Vagina (tissue), 2 donors: ENCODE measurements at regions not wholly inside any gene's neighbourhood (a gene's known extent, or its start where the extent isn't known, plus 50 kb on each side); places are given as distances from the start of the nearest gene placed in this dataset.

ENCODE experiments used
- DNase-seq, 2 donors: peaks; one replicate each; pipeline ENCODE4 v3.0.0-alpha.2; 2017; ENCODE audit errors: extremely low spot score in 2 of 2
- H3K27ac ChIP-seq: fragments of 200-600 bp; sonication (generic); one replicate; pipeline ENCODE4 v1.5.1; 2019
- H3K27me3 ChIP-seq: fragments of 200-600 bp; sonication (generic); one replicate; pipeline ENCODE4 v1.5.1; 2019
- H3K36me3 ChIP-seq, 2 donors: fragments of 200-600 bp; sonication (generic); one replicate each; pipeline ENCODE4 v1.5.1; 2017 to 2019
- H3K4me1 ChIP-seq: fragments of 200-600 bp; sonication (generic); one replicate; pipeline ENCODE4 v1.5.1; 2019
- H3K4me3 ChIP-seq, 2 donors: fragments of 200-600 bp; sonication (generic); 1 replicate in 1 of 2; 2 replicates in 1 of 2; pipeline ENCODE4 v1.5.1; 2016 to 2019
- H3K9me3 ChIP-seq: fragments of 200-600 bp; sonication (generic); one replicate; pipeline ENCODE4 v1.5.1; 2019
- POLR2A ChIP-seq, 2 donors: fragments of 450-650 bp; IDR thresholded peaks; one replicate each; pipeline ENCODE4 v1.6.1; 2017; ENCODE audit warnings: antibody characterized with exemption in 2 of 2, mild to moderate bottlenecking in 2 of 2, moderate library complexity in 2 of 2
- POLR2AphosphoS5 ChIP-seq, 2 donors: sonication (generic); formaldehyde crosslinking; IDR thresholded peaks; one replicate each; pipeline ENCODE4 v1.9.0; 2017; ENCODE audit warnings: antibody characterized with exemption in 2 of 2, mild to moderate bottlenecking in 2 of 2, low read depth in 1 of 2; ENCODE audit not compliant: insufficient read depth in 1 of 2
- intact Hi-C: fragments of 100-400 bp; cut with DNase I; formaldehyde crosslinking; loops from one replicate; pipeline ENCODE4 v1.15.1; 2023
- TF ChIP-seq, protein P1 (sequence below), 3 experiments: fragments of 450-650 bp in 2 of 3; fragments of 200-600 bp in 1 of 3; sonication (generic) in 1 of 3; IDR thresholded peaks; one replicate each; pipeline ENCODE4 v1.5.1; 2017 to 2019; ENCODE audit warnings: antibody characterized with exemption in 3 of 3, mild to moderate bottlenecking in 2 of 3, moderate library complexity in 2 of 3

DNA sequence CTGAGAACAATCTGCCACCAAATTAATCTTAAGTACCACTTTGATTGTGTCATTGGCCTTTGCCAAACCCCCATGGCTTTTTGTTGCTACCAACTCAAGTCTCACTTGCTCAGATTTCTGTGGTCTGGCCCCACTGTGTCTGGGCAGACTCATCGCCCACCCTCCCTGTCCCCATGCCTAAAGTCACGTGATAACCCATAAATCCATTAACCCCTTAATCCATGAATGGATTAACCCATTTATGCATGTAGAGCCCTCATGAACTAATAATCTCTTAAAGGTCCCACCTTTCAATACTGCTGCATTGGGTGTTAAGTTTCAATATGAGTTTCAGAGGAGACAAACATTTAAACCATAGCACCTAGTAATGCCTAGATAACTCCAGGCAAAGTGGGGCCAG, 78.5 kb upstream of the BLTP1 start:
- Histone ChIP-seq H3K27ac (no peak overlapping the region), H3K4me3 (no peak overlapping the region), H3K27me3 (no peaks in the 10 kb centered on the region), H3K4me1 (no peaks in the 10 kb centered on the region), H3K36me3 (no peaks in the 10 kb centered on the region), H3K9me3 (no peaks in the 10 kb centered on the region)
- DNase-seq = no peak
- intact Hi-C loops = no loop called here
- TF ChIP-seq POLR2A (IDR thresholded peaks at IDR 0.05) (no peak), POLR2AphosphoS5 (IDR thresholded peaks at IDR 0.05; ENCODE audit: insufficient read depth in 1 of 2, low read depth in 1 of 2) (no peak)
- TF ChIP-seq, protein P1, sequence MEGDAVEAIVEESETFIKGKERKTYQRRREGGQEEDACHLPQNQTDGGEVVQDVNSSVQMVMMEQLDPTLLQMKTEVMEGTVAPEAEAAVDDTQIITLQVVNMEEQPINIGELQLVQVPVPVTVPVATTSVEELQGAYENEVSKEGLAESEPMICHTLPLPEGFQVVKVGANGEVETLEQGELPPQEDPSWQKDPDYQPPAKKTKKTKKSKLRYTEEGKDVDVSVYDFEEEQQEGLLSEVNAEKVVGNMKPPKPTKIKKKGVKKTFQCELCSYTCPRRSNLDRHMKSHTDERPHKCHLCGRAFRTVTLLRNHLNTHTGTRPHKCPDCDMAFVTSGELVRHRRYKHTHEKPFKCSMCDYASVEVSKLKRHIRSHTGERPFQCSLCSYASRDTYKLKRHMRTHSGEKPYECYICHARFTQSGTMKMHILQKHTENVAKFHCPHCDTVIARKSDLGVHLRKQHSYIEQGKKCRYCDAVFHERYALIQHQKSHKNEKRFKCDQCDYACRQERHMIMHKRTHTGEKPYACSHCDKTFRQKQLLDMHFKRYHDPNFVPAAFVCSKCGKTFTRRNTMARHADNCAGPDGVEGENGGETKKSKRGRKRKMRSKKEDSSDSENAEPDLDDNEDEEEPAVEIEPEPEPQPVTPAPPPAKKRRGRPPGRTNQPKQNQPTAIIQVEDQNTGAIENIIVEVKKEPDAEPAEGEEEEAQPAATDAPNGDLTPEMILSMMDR (IDR thresholded peaks at IDR 0.05) = no peak

DNA sequence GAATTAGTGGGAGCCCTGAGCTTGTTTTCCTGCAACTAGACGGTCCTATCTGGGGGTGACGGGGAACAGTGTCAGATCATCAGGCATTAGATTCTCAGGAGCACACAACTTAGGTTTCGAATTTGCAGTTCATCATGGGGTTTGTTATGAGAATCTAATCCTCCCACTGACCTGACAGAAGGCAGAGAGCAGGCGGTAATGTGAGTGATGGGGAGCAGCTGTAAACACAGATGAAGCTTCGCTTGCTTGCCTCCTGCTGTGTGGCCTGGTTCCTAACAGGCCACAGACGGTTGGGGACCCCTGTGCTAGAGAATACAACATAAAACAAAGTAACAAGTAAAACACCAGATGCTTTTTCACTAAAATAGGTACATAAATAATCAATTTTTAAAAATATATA, 86.2 kb upstream of the BLTP1 start:
- intact Hi-C loops = no loop called here
- no peak for DNase-seq
- H3K36me3 ChIP-seq = no peaks in the 10 kb centered on the region
- no peak overlapping the region for H3K4me3 ChIP-seq
- H3K27me3 ChIP-seq = no peaks in the 10 kb centered on the region
- no peaks in the 10 kb centered on the region for H3K9me3 ChIP-seq
- no peak for TF ChIP-seq POLR2A (IDR thresholded peaks at IDR 0.05)
- no peak for TF ChIP-seq POLR2AphosphoS5 (IDR thresholded peaks at IDR 0.05; ENCODE audit: insufficient read depth in 1 of 2, low read depth in 1 of 2)
- TF ChIP-seq, protein P1 (IDR thresholded peaks at IDR 0.05) = no peak
- no peaks in the 10 kb centered on the region for H3K4me1 ChIP-seq
- no peak overlapping the region for H3K27ac ChIP-seq

DNA sequence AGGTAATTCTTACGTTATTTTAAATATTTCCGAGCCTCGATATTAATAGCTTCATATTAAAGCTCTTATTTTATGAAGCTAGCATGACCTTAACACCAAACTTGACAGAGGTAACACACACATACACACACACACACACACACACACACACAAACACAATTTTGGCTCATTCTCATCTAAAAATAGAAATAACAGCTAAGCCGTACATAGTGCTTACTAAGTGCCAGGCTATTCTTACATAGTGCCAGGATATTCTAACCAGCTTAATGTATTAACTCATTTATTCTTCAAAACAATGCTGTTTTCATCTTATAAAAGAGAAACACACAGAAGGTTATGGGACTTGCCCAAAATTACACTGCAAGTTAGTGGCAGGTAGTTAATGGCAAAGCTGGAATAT, 87.0 kb upstream of the BLTP1 start:
- intact Hi-C loops = no loop called here
- H3K27ac ChIP-seq = no peak overlapping the region
- no peaks in the 10 kb centered on the region for H3K4me1 ChIP-seq
- no peak overlapping the region for H3K4me3 ChIP-seq
- H3K27me3 ChIP-seq = no peaks in the 10 kb centered on the region
- H3K9me3 ChIP-seq = no peaks in the 10 kb centered on the region
- DNase-seq = no peak
- H3K36me3 ChIP-seq = no peaks in the 10 kb centered on the region
- TF ChIP-seq, protein P1 (IDR thresholded peaks at IDR 0.05) = no peak
- TF ChIP-seq POLR2AphosphoS5 (IDR thresholded peaks at IDR 0.05; ENCODE audit: insufficient read depth in 1 of 2, low read depth in 1 of 2) (no peak), POLR2A (IDR thresholded peaks at IDR 0.05) (no peak)

DNA sequence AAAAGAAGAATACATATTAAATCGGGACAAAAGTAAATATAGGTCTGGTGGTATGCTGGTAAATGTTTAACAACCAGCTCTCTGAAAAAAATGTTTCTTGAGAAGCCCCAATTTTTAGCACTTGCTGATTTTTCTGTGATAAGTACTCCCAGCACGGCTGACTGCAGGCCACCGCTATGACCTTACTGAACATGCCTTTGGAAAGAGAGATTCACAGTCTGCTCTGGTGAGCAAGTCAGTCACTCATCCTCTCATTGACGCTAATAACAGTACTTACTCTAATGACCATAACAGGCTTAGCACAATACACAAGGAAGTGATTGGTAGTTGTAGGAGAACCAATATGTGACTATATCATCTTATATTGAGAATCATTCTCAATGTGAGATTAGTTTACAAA, 98.9 kb upstream of the BLTP1 start:
- no peak overlapping the region for H3K27ac ChIP-seq
- no peak for DNase-seq
- no peaks in the 10 kb centered on the region for H3K36me3 ChIP-seq
- no peaks in the 10 kb centered on the region for H3K27me3 ChIP-seq
- TF ChIP-seq POLR2AphosphoS5 (IDR thresholded peaks at IDR 0.05; ENCODE audit: insufficient read depth in 1 of 2, low read depth in 1 of 2) (no peak), POLR2A (IDR thresholded peaks at IDR 0.05) (no peak)
- TF ChIP-seq, protein P1 (IDR thresholded peaks at IDR 0.05) = no peak
- no peak overlapping the region for H3K4me3 ChIP-seq
- H3K9me3 ChIP-seq = no peaks in the 10 kb centered on the region
- no peaks in the 10 kb centered on the region for H3K4me1 ChIP-seq
- intact Hi-C loops = no loop called here

DNA sequence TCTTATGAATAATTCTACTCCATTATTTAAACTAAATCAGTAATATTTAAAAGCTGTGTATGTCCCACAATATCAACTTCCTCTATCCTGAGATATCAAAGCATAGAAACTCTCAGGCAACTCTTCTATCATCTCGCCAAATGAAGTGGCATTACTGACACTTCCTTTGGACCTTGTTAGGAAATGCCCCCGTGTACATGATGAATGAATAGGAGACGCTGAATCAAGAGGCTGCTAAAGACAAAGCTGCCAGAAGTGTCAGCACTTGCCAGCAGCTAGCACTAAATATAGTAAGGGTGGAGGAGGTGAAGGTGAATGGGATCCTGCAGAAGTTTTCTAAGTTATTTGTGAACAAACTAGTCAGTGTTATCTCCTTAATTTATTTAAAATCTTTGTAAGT, 99.5 kb upstream of the BLTP1 start:
- Histone ChIP-seq H3K4me3 (no peak overlapping the region), H3K9me3 (no peaks in the 10 kb centered on the region), H3K4me1 (no peaks in the 10 kb centered on the region), H3K36me3 (no peaks in the 10 kb centered on the region), H3K27me3 (no peaks in the 10 kb centered on the region), H3K27ac (no peak overlapping the region)
- TF ChIP-seq POLR2AphosphoS5 (IDR thresholded peaks at IDR 0.05; ENCODE audit: insufficient read depth in 1 of 2, low read depth in 1 of 2) (no peak), POLR2A (IDR thresholded peaks at IDR 0.05) (no peak)
- TF ChIP-seq, protein P1 (IDR thresholded peaks at IDR 0.05) = no peak
- intact Hi-C loops = no loop called here
- no peak for DNase-seq
